Fibroblast of villous mesenchyme (primary cell): ENCODE measurements at regions not wholly inside any gene's neighbourhood (a gene's known extent, or its start where the extent isn't known, plus 50 kb on each side); places are given as distances from the start of the nearest gene placed in this dataset.

Source experiments
- DNase-seq: peaks from one replicate; pipeline ENCODE4 v3.0.0-alpha.2; 2010; ENCODE audit warnings: low read depth
- H3K4me3 ChIP-seq: 2 replicates; pipeline ENCODE4 v1.5.1; 2011; ENCODE audit warnings: low read depth, mild to moderate bottlenecking, low read length
- TF ChIP-seq, protein P1 (sequence below): IDR thresholded peaks from 2 replicates; pipeline ENCODE4 v1.5.1; 2012; ENCODE audit warnings: low read depth, mild to moderate bottlenecking, low read length; ENCODE audit not compliant: insufficient read depth

DNA sequence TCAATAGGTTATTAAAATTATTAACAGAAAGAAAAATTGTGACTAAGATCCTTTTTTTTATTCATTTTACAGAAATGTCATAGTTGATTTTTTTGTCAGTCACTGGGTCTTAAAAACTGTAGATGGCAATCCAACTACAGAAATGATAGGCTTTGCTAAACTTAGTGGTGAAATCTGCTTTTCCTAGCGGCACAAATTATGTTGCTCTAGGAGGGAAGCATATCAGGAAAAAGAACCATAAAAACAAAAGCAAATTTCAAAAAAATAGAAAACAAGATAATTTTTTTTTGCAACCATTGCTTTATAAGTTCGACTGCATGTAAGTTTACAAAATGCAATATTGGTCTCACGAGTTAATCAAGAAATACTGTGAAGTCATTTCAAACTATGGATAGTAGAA is 443.5 kb upstream of the IGFBP7 start:
- H3K4me3 ChIP-seq, result no peak overlapping the region
- no peak for DNase-seq
- TF ChIP-seq, protein P1, sequence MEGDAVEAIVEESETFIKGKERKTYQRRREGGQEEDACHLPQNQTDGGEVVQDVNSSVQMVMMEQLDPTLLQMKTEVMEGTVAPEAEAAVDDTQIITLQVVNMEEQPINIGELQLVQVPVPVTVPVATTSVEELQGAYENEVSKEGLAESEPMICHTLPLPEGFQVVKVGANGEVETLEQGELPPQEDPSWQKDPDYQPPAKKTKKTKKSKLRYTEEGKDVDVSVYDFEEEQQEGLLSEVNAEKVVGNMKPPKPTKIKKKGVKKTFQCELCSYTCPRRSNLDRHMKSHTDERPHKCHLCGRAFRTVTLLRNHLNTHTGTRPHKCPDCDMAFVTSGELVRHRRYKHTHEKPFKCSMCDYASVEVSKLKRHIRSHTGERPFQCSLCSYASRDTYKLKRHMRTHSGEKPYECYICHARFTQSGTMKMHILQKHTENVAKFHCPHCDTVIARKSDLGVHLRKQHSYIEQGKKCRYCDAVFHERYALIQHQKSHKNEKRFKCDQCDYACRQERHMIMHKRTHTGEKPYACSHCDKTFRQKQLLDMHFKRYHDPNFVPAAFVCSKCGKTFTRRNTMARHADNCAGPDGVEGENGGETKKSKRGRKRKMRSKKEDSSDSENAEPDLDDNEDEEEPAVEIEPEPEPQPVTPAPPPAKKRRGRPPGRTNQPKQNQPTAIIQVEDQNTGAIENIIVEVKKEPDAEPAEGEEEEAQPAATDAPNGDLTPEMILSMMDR, result no peak

DNA sequence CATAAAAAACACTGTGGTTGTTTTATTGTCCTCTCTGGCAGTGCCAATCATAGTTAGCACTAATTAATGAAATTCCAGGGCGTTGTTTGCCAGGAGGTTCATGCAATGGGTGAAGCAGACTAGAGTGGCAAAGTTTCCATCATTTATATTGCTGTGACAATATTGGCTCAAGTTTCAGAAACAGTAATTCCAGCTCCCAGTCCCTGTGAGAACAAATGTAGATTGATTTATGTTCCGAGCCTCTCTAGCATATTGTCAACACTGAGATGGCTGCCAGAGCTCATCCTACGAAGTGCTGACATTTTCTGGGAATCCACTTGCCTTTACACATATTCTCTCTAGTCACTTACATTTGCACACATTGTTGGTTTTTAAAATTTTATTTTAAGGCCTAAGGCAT is 440.0 kb upstream of the IGFBP7 start:
- DNase-seq, result no peak
- TF ChIP-seq, protein P1, result no peak
- H3K4me3 ChIP-seq, result no peak overlapping the region

DNA sequence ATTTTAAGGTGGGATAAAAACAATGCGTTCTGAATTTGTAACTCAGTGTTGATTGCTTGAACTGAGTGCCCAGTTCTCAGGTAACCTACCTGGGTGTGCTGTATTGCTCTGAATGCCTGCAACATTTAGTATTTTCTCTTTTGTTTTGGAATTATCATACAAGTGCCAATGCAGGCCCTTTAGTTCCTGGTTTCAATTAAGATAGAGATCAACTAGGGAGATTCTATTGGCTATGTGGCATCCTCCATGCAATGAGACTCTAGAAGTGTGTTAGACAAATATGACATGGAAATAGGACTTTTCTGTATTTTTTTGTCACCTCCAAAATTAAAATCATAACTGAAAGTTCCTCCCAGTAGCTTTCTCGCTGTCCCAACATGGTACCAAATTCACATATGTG is 438.7 kb upstream of the IGFBP7 start:
- DNase-seq, result no peak
- no peak overlapping the region for H3K4me3 ChIP-seq
- TF ChIP-seq, protein P1, result no peak

- DNase-seq, result no peak
- TF ChIP-seq, protein P1, result no peak
- no peak overlapping the region for H3K4me3 ChIP-seq
Observed at GRCh38 chr4:57544811-57545654, 434.8 kb upstream of the IGFBP7 start.

- DNase-seq, result no peak
- H3K4me3 ChIP-seq, result no peak overlapping the region
- TF ChIP-seq, protein P1, result no peak
Observed at GRCh38 chr4:57504797-57505530, 394.8 kb upstream of the IGFBP7 start.

- no peak overlapping the region for H3K4me3 ChIP-seq
- DNase-seq, result no peak
- TF ChIP-seq, protein P1, result no peak
Observed at GRCh38 chr4:57504139-57504538, 394.0 kb upstream of the IGFBP7 start.

DNA sequence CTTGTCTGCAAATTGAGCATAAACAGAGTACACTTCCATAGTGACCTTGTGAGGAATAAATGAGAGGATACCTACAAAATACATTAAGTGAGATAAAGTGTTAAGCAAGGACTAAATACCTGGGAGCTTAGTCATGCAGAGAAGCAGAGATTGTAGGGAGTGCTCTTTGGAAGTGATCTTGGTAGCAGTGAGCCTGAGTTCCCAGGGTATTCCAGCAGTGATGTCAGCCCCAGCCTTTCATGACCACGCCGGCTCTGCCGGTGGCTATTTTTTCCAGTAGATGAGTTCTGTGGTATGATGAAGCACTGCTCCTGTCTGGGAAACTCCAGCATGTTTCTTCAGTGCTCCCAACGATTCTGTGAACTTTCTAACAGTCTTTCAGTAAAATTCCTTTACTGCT is 391.5 kb upstream of the IGFBP7 start:
- no peak for DNase-seq
- TF ChIP-seq, protein P1, result no peak
- H3K4me3 ChIP-seq, result no peak overlapping the region
